Lower lobe of right lung (tissue), 2 donors: ENCODE measurements at regions not wholly inside any gene's neighbourhood (a gene's known extent, or its start where the extent isn't known, plus 50 kb on each side); places are given as distances from the start of the nearest gene placed in this dataset.

Source experiments
- ATAC-seq, 2 donors: fragments of 200-7000 bp; cut with Tn5 transposase; one replicate each; pipeline ENCODE4 v1.9.1; 2020 to 2022; ENCODE audit warnings: mild to moderate bottlenecking in 2 of 2, moderate library complexity in 2 of 2
- DNase-seq: peaks from one replicate; pipeline ENCODE4 v3.0.0-alpha.2; 2020
- H3K27ac ChIP-seq: fragments of 200-600 bp; one replicate; pipeline ENCODE4 v1.8.0; 2022
- H3K27me3 ChIP-seq: fragments of 200-600 bp; one replicate; pipeline ENCODE4 v1.8.0; 2022; ENCODE audit warnings: low read depth
- H3K36me3 ChIP-seq: fragments of 200-600 bp; one replicate; pipeline ENCODE4 v1.8.0; 2022; ENCODE audit warnings: mild to moderate bottlenecking
- H3K4me1 ChIP-seq: fragments of 200-600 bp; one replicate; pipeline ENCODE4 v1.8.0; 2022
- H3K4me3 ChIP-seq: fragments of 200-600 bp; one replicate; pipeline ENCODE4 v1.8.0; 2022; ENCODE audit warnings: mild to moderate bottlenecking
- H3K9me3 ChIP-seq: fragments of 200-600 bp; one replicate; pipeline ENCODE4 v1.8.0; 2022
- intact Hi-C: fragments of 100-400 bp; cut with DNase I; formaldehyde crosslinking; loops from one replicate; pipeline ENCODE4 v1.11.0; 2022
- TF ChIP-seq, protein P1 (sequence below): fragments of 200-600 bp; IDR thresholded peaks from one replicate; pipeline ENCODE4 v1.8.0; 2022; ENCODE audit warnings: antibody characterized with exemption, mild to moderate bottlenecking
- donor health status: DM: no; HTN: yes; CAD: no; lungs with severe emphysema.

DNA sequence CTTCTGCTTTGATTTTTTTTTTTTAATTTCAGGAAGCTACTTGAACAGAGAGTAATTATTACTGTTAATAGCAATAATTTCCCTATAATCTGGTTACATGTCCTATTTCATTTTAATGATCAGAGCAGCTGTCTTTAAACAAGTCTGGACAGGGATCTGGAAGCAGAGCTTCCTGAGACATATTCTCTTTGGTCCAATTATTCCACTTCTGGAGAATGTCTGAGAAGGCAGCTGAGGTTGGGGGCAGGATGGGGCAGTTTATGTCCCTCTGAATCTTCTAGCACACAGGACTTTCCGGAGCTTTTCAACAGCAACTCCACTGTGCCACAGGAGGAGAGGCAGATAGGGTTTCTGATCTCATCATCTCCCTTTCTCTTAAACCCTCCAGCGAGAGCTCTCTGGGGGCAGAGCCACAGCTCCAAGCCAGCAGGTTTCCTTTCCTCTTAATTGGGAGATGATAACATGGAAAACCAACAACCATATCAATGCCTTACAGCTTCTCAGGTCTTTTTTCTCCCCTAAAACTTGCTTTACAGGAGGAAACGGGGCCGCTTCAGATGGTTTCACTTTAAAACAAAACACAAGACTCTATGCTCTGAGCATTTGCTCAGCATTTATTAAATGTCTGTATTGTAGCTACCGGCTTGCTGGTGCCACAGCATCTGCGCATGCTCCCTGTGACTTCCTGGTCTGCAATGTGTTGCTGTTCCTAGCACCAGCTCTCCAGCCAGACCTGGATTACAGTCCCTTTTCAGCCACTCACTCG lies 425.7 kb upstream of the USP24 start:
- intact Hi-C loops = no loop called here
- no peaks in the 10 kb centered on the region for H3K4me1 ChIP-seq
- H3K27ac ChIP-seq = peak overlapping the region; percentile 21
- no peaks in the 10 kb centered on the region for H3K9me3 ChIP-seq
- DNase-seq = peak; percentile 53
- peak in 1 of 2 donors; percentile 40 for ATAC-seq
- no peaks in the 10 kb centered on the region for H3K36me3 ChIP-seq
- TF ChIP-seq, protein P1, sequence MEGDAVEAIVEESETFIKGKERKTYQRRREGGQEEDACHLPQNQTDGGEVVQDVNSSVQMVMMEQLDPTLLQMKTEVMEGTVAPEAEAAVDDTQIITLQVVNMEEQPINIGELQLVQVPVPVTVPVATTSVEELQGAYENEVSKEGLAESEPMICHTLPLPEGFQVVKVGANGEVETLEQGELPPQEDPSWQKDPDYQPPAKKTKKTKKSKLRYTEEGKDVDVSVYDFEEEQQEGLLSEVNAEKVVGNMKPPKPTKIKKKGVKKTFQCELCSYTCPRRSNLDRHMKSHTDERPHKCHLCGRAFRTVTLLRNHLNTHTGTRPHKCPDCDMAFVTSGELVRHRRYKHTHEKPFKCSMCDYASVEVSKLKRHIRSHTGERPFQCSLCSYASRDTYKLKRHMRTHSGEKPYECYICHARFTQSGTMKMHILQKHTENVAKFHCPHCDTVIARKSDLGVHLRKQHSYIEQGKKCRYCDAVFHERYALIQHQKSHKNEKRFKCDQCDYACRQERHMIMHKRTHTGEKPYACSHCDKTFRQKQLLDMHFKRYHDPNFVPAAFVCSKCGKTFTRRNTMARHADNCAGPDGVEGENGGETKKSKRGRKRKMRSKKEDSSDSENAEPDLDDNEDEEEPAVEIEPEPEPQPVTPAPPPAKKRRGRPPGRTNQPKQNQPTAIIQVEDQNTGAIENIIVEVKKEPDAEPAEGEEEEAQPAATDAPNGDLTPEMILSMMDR = no peak
- H3K4me3 ChIP-seq = peak overlapping the region; percentile 15
- no peaks in the 10 kb centered on the region for H3K27me3 ChIP-seq

DNA sequence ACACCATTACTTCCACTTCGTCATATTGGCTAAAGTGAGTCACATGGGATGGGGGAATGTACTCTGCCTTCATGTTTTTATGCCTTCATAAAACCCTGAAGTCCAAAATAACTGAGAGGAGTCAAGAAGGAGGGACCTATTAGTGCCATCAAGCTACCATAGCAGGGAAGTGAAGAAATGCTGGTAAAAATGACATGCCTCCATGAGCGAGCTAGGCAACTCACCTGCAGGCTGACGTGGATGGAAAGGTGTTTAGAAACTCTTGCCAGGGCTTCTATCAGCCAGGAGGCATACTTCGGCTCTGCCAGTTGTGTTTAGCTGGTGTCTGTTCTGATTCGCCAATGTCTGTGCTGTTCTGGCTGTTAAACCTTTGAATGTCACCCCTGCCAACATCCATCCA lies 424.4 kb upstream of the USP24 start:
- no peaks in the 10 kb centered on the region for H3K36me3 ChIP-seq
- DNase-seq = no peak
- ATAC-seq = no peak
- TF ChIP-seq, protein P1 = no peak
- no peaks in the 10 kb centered on the region for H3K27me3 ChIP-seq
- H3K9me3 ChIP-seq = no peaks in the 10 kb centered on the region
- no peak overlapping the region for H3K27ac ChIP-seq
- intact Hi-C loops = no loop called here
- H3K4me3 ChIP-seq = no peak overlapping the region
- H3K4me1 ChIP-seq = no peaks in the 10 kb centered on the region

DNA sequence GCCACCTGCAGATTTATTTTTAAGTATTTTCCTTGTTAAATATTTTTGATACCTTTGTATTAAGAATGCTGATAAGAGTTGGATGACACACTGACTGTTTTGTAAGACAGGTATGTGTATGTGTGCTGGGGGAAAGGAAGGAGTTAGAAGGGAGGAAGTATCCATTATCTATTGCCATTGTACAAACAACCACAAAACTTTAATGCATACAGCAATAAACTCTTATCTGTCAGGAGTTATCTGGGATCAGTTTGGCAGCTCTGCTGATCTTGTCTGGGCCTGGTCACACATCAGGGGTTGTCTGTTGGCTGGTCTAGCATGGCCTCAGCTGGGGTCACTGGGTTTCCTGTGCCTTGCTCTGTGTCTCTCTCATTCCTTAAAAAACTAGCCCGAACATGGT lies 423.9 kb upstream of the USP24 start:
- no peaks in the 10 kb centered on the region for H3K36me3 ChIP-seq
- no peak overlapping the region for H3K27ac ChIP-seq
- H3K9me3 ChIP-seq = no peaks in the 10 kb centered on the region
- no peaks in the 10 kb centered on the region for H3K27me3 ChIP-seq
- H3K4me1 ChIP-seq = no peaks in the 10 kb centered on the region
- intact Hi-C loops = no loop called here
- no peak for DNase-seq
- no peak overlapping the region for H3K4me3 ChIP-seq
- ATAC-seq = no peak
- TF ChIP-seq, protein P1 = no peak

DNA sequence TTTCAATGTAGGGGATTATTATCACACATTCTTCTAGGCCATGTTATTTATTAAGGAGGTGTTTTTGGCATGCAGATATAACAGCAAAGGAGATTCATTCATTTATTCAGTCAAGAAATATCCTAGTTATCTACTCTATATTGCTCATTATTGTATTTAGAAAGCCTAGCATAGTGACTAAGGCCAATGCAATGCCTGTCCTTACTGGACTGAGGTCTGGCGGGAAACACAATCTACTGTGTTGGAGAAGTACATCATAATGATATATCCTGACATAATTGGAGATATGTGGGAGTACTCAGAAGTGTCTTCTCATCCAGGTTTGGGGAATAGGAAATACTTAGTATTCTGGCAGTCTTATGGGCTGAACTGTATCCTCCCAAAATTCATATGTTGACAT lies 421.5 kb upstream of the USP24 start:
- no peak for ATAC-seq
- Histone ChIP-seq H3K36me3 (no peaks in the 10 kb centered on the region), H3K27ac (no peak overlapping the region), H3K4me1 (peaks cover 9% of the 10 kb centered on the region), H3K27me3 (no peaks in the 10 kb centered on the region), H3K9me3 (no peaks in the 10 kb centered on the region), H3K4me3 (no peak overlapping the region)
- no peak for DNase-seq
- intact Hi-C loops = no loop called here
- TF ChIP-seq, protein P1 = no peak

DNA sequence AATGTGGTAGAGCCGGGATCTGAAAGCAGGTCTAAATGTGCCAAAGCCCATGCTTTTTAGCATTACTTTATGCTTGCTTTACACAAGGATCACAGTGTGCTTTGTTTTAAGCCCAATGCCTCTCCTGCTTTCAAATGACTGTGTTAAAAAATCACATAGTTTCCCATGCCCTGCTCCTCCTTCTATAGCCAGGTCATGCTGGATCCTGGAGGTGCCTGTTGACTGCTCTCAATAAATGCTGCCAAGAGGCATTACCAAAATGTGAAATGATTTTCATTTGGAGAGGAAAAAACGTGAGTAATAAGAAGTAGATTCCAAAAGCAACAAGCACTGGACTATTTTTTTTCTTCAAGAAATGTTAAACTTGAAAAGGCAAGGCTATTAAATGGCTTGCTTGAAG lies 420.7 kb upstream of the USP24 start:
- Histone ChIP-seq H3K9me3 (no peaks in the 10 kb centered on the region), H3K36me3 (no peaks in the 10 kb centered on the region), H3K27ac (no peak overlapping the region), H3K4me3 (no peak overlapping the region), H3K4me1 (peaks cover 9% of the 10 kb centered on the region), H3K27me3 (no peaks in the 10 kb centered on the region)
- TF ChIP-seq, protein P1 = no peak
- ATAC-seq (no peak), DNase-seq (no peak)
- intact Hi-C loops = no loop called here
